NCI-H510A treated with DMSO at 0.1 percent for 48 hours (cell line): ENCODE measurements at regions not wholly inside any gene's neighbourhood (a gene's known extent, or its start where the extent isn't known, plus 50 kb on each side); places are given as distances from the start of the nearest gene placed in this dataset.

Source experiments
- DNase-seq: peaks from one replicate; lab custom pipeline; 2025; lab: John Stamatoyannopoulos, UW

GRCh38 chr10:3987143-3987974, 202.3 kb upstream of the KLF6 start:
- no peak for DNase-seq

- no peak for DNase-seq
These were observed 201.6 kb upstream of the KLF6 start for GRCh38 chr10:3986493-3987142.

GRCh38 chr10:3982746-3983442, 197.9 kb upstream of the KLF6 start:
- DNase-seq: no peak

GRCh38 chr10:3981300-3981699, 196.3 kb upstream of the KLF6 start:
- DNase-seq: no peak

GRCh38 chr10:3980660-3981059, 195.7 kb upstream of the KLF6 start:
- no peak for DNase-seq

GRCh38 chr10:3980144-3980543, 195.1 kb upstream of the KLF6 start:
- DNase-seq: no peak

GRCh38 chr10:3978761-3979160, 193.8 kb upstream of the KLF6 start:
- DNase-seq: no peak

- no peak for DNase-seq
These were observed 193.2 kb upstream of the KLF6 start for GRCh38 chr10:3978174-3978573.

GRCh38 chr10:3977761-3978160, 192.8 kb upstream of the KLF6 start:
- no peak for DNase-seq

GRCh38 chr10:3976718-3977117, 191.7 kb upstream of the KLF6 start:
- peak; percentile 22 for DNase-seq

GRCh38 chr10:3976171-3976570, 191.2 kb upstream of the KLF6 start:
- DNase-seq: no peak

- DNase-seq: no peak
These were observed 190.0 kb upstream of the KLF6 start for GRCh38 chr10:3975016-3975415.

- DNase-seq: no peak
These were observed 187.7 kb upstream of the KLF6 start for GRCh38 chr10:3972460-3973301.

- no peak for DNase-seq
These were observed 186.7 kb upstream of the KLF6 start for GRCh38 chr10:3971713-3972112.

- DNase-seq: no peak
These were observed 185.1 kb upstream of the KLF6 start for GRCh38 chr10:3969876-3970666.

- DNase-seq: no peak
These were observed 183.7 kb upstream of the KLF6 start for GRCh38 chr10:3968727-3969126.

- no peak for DNase-seq
These were observed 179.5 kb upstream of the KLF6 start for GRCh38 chr10:3964516-3964915.

GRCh38 chr10:3963191-3963673, 178.2 kb upstream of the KLF6 start:
- DNase-seq: no peak

- no peak for DNase-seq
These were observed 176.1 kb upstream of the KLF6 start for GRCh38 chr10:3961082-3961481.

GRCh38 chr10:3960496-3960895, 175.5 kb upstream of the KLF6 start:
- DNase-seq: no peak
